GM12878 (cell line): ENCODE measurements at regions not wholly inside any gene's neighbourhood (a gene's known extent, or its start where the extent isn't known, plus 50 kb on each side); places are given as distances from the start of the nearest gene placed in this dataset.

Source experiments
- ATAC-seq: fragments of 200-7000 bp; cut with Tn5 transposase; 3 replicates; pipeline ENCODE4 v1.9.1; 2020; ENCODE audit warnings: mild to moderate bottlenecking, moderate library complexity
- BruUV-seq: library from RNA; stranded (reverse); fragments of 400-500 nt; replicated peaks from 2 replicates; lab custom pipeline; 2021; lab: Mats Ljungman, UMichigan
- CTCF ChIA-PET: fragments of 300-600 bp; sonication (Branson Sonifier 250); formaldehyde crosslinking; extraction: SDS; loops from one replicate; lab custom pipeline; 2021; ENCODE audit warnings: inconsistent platforms; lab: Yijun Ruan, JAX
- POLR2A ChIA-PET: fragments of 350-600 bp; formaldehyde crosslinking; extraction: SDS; loops from one replicate; lab custom pipeline; 2021; ENCODE audit warnings: inconsistent platforms; lab: Charles Lee
- RAD21 ChIA-PET: fragments of 300-600 bp; sonication (Branson Sonifier 250); formaldehyde crosslinking; loops from one replicate; lab custom pipeline; 2023; ENCODE audit warnings: antibody characterized with exemption; ENCODE audit not compliant: unreplicated experiment; lab: Charles Lee
- SMC1A ChIA-PET: fragments of 300-600 bp; sonication (Branson Sonifier 250); formaldehyde crosslinking; loops from one replicate; lab custom pipeline; 2023; ENCODE audit not compliant: unreplicated experiment, uncharacterized antibody; lab: Charles Lee
- DNase-seq: peaks from one replicate; pipeline ENCODE4 v3.0.0-alpha.2; 2011; ENCODE audit warnings: low read depth, low spot score
- FAIRE-seq: peaks from 3 replicates; lab custom pipeline; 2011; peaks lifted over from hg19 to GRCh38; lab: Jason Lieb, UNC
- H2AFZ ChIP-seq: 2 replicates; pipeline ENCODE4 v1.6.0; 2011; ENCODE audit warnings: low read depth, low read length, control low read depth; ENCODE audit not compliant: control insufficient read depth
- H3K27ac ChIP-seq: 2 replicates; pipeline ENCODE4 v1.5.1; 2011; ENCODE audit warnings: control low read depth; ENCODE audit not compliant: control insufficient read depth, insufficient read depth
- H3K27me3 ChIP-seq, 2 experiments: replicated peaks in 1 of 2; 2 replicates each; pipeline versions ENCODE4 v1.6.0 to v1.6.1; 2011; ENCODE audit warnings: low read length in 1 of 2; ENCODE audit not compliant: control insufficient read depth in 2 of 2, insufficient read depth in 2 of 2
- H3K36me3 ChIP-seq, 2 experiments: 2 replicates each; pipeline ENCODE4 v1.5.1; 2011; ENCODE audit warnings: low read length in 1 of 2; ENCODE audit not compliant: control insufficient read depth in 2 of 2, insufficient read depth in 2 of 2
- H3K4me1 ChIP-seq: 2 replicates; pipeline ENCODE4 v1.6.1; 2011; ENCODE audit warnings: mild to moderate bottlenecking, low read length, moderate library complexity, mixed read lengths; ENCODE audit not compliant: control insufficient read depth, insufficient read depth
- H3K4me2 ChIP-seq: 2 replicates; pipeline ENCODE4 v1.6.0; 2011; ENCODE audit warnings: control low read depth; ENCODE audit not compliant: control insufficient read depth, insufficient read depth
- H3K4me3 ChIP-seq: fragments of 200-600 bp; sonication (generic); 2 replicates; pipeline ENCODE4 v1.5.1; 2016
- H3K79me2 ChIP-seq: 2 replicates; pipeline ENCODE4 v1.6.0; 2011; ENCODE audit warnings: low read length; ENCODE audit not compliant: control insufficient read depth, insufficient read depth
- H3K9ac ChIP-seq: 2 replicates; pipeline ENCODE4 v1.8.0; 2011; ENCODE audit warnings: low read length, control low read depth, mixed read lengths; ENCODE audit not compliant: control insufficient read depth, insufficient read depth
- H3K9me3 ChIP-seq: replicated peaks from 3 replicates; pipeline ENCODE4 v1.5.1; 2011; ENCODE audit warnings: mild to moderate bottlenecking, low read length; ENCODE audit not compliant: control insufficient read depth, insufficient read depth
- H4K20me1 ChIP-seq: 2 replicates; pipeline ENCODE4 v1.6.0; 2011; ENCODE audit not compliant: control insufficient read depth, insufficient read depth
- ESRRA ChIP-seq: IDR thresholded peaks from 2 replicates; pipeline ENCODE4 v1.6.1; 2012; ENCODE audit warnings: mild to moderate bottlenecking, low read length, improper control_type of control experiment
- FOXM1 ChIP-seq: IDR thresholded peaks from 2 replicates; pipeline ENCODE4 v1.6.1; 2012; ENCODE audit warnings: low read depth, mild to moderate bottlenecking, inconsistent platforms, low read length, moderate library complexity
- KAT2A ChIP-seq: conservative IDR thresholded peaks from 2 replicates; pipeline ENCODE4 v1.6.1; 2011; ENCODE audit warnings: low read depth, low read length; ENCODE audit not compliant: control insufficient read depth
- MTA2 ChIP-seq: fragments of 450-650 bp; IDR thresholded peaks from 2 replicates; pipeline ENCODE4 v1.6.1; 2016; ENCODE audit warnings: low read depth, mild to moderate bottlenecking, moderate library complexity
- NFXL1 ChIP-seq: fragments of 450-650 bp; IDR thresholded peaks from 2 replicates; pipeline ENCODE4 v1.6.1; 2017; ENCODE audit warnings: antibody characterized with exemption, mild to moderate bottlenecking, borderline replicate concordance
- PAX8 ChIP-seq: fragments of 450-650 bp; IDR thresholded peaks from 2 replicates; pipeline ENCODE4 v1.6.1; 2017; ENCODE audit warnings: mild to moderate bottlenecking, moderate library complexity
- RB1 ChIP-seq: fragments of 450-650 bp; formaldehyde crosslinking; IDR thresholded peaks from 2 replicates; pipeline ENCODE4 v1.6.1; 2017; ENCODE audit warnings: mild to moderate bottlenecking, borderline replicate concordance
- SMAD5 ChIP-seq: IDR thresholded peaks from 2 replicates; pipeline ENCODE4 v1.6.1; 2016; ENCODE audit warnings: antibody characterized with exemption, low read depth
- STAT3 ChIP-seq: IDR thresholded peaks from 2 replicates; pipeline ENCODE4 v1.6.1; 2011; ENCODE audit warnings: low read depth, low read length, improper control_type of control experiment
- ZNF217 ChIP-seq: fragments of 450-650 bp; IDR thresholded peaks from 2 replicates; pipeline ENCODE4 v1.6.1; 2017; ENCODE audit warnings: antibody characterized with exemption, mild to moderate bottlenecking
- WGBS: methylation state at CpG from one replicate; pipeline ENCODE4 v1.1.6; 2016; ENCODE audit warnings: low lambda C conversion rate; ENCODE audit not compliant: insufficient replicate concordance, insufficient coverage; ENCODE audit errors: missing lambda C conversion rate; 5-methylcytosine and 5-hydroxymethylcytosine counted together
- in situ Hi-C: fragments of 300-500 bp; cut with MboI; formaldehyde crosslinking; loops from 9 replicates; pipeline ENCODE4 v1.14.3; 2018; ENCODE audit warnings: mixed read lengths
- intact Hi-C: fragments of 100-400 bp; cut with micrococcal nuclease; formaldehyde crosslinking; loops from one replicate; pipeline ENCODE4 v1.14.2; 2022; ENCODE audit not compliant: unreplicated experiment
- TF ChIP-seq, protein P1 (sequence below): fragments of 450-650 bp; IDR thresholded peaks from 2 replicates; pipeline ENCODE4 v1.6.1; 2017; ENCODE audit warnings: mild to moderate bottlenecking, low read depth, inconsistent platforms; ENCODE audit not compliant: poor library complexity, severe bottlenecking
- TF ChIP-seq, protein P2 (sequence below): fragments of 450-650 bp; IDR thresholded peaks from 2 replicates; pipeline ENCODE4 v1.6.1; 2017; ENCODE audit warnings: borderline replicate concordance
- TF ChIP-seq, protein P3 (sequence below): fragments of 450-650 bp; formaldehyde crosslinking; IDR thresholded peaks from 2 replicates; pipeline ENCODE4 v1.5.0; 2022; ENCODE audit warnings: mild to moderate bottlenecking, missing genetic modification characterization

DNA sequence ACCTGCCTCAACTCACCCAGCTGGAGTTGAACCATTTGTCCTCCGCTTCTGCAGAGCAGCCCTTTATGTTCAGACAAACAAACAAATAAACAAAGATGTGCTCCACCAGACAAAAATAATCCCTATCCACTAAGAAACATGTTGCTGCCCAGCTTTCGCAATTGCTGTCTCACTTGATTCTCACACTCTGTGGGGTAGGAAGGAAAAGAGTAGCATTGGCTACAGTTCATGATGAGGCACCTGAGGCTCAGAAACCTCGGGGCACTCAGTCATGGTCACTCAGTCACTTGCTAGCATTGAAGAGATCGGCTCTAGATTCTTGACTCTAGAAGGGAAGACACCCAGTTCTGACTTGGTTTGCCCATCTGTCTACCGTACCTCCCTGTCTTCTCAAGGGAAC, 88.0 kb upstream of the ZMIZ1 start (continued):
- TF ChIP-seq, protein P1, sequence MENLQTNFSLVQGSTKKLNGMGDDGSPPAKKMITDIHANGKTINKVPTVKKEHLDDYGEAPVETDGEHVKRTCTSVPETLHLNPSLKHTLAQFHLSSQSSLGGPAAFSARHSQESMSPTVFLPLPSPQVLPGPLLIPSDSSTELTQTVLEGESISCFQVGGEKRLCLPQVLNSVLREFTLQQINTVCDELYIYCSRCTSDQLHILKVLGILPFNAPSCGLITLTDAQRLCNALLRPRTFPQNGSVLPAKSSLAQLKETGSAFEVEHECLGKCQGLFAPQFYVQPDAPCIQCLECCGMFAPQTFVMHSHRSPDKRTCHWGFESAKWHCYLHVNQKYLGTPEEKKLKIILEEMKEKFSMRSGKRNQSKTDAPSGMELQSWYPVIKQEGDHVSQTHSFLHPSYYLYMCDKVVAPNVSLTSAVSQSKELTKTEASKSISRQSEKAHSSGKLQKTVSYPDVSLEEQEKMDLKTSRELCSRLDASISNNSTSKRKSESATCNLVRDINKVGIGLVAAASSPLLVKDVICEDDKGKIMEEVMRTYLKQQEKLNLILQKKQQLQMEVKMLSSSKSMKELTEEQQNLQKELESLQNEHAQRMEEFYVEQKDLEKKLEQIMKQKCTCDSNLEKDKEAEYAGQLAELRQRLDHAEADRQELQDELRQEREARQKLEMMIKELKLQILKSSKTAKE = no peak
- no peak for TF ChIP-seq ESRRA
- TF ChIP-seq, protein P2, sequence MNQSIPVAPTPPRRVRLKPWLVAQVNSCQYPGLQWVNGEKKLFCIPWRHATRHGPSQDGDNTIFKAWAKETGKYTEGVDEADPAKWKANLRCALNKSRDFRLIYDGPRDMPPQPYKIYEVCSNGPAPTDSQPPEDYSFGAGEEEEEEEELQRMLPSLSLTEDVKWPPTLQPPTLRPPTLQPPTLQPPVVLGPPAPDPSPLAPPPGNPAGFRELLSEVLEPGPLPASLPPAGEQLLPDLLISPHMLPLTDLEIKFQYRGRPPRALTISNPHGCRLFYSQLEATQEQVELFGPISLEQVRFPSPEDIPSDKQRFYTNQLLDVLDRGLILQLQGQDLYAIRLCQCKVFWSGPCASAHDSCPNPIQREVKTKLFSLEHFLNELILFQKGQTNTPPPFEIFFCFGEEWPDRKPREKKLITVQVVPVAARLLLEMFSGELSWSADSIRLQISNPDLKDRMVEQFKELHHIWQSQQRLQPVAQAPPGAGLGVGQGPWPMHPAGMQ = no peak

DNA sequence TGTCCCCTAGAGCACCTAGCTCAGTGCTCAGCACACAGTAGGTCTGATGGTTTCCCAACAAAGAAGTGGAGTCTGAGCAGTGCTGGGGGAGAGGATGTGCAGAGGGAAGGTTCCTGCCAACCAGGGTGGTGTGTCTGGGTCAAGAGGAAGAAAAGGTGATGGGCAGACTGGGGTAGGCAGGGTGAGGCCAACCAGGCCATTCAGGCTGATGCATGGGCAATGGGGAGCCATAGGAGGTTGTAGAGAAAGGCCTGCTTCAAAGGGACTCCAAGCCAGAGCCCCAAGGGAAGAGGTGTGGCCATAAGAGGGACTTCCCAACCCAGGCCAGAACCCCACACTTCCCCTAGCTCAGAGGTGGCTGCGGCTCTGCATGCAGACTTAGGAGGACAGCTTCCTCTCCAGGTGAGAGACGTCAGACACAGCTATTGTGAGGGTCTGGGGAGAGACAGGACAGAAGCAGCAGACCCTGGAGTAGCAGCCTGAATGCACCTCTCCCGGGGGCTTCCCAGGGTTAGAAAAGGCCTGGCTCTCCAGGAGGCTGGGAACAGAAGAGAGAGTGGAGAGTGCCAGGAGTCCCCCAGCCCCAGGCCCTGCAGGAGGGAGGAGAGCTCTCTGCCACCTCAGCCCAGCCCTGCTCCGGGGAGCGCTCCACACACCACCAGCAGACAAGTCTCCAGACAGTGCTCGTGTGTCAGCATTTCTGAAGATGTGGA, 87.4 kb upstream of the ZMIZ1 start:
- ATAC-seq (peak; percentile 96), FAIRE-seq (peak; percentile 84), DNase-seq (no peak)
- POLR2A ChIA-PET = no interaction called here
- no peaks in the 10 kb centered on the region for H3K36me3 ChIP-seq
- intact Hi-C loops (no loop called here), in situ Hi-C loops (no loop called here)
- SMC1A ChIA-PET = no interaction called here
- peaks cover 0 to 2% of the 10 kb centered on the region in 2 experiments; a peak in 2 of 4 replicates for H3K27me3 ChIP-seq
- no peak overlapping the region for H3K9ac ChIP-seq
- H3K9me3 ChIP-seq = no peaks in the 10 kb centered on the region
- H3K4me1 ChIP-seq = peaks cover 5% of the 10 kb centered on the region; the same call in 1 of the 2 replicates
- no peaks in the 10 kb centered on the region for H3K79me2 ChIP-seq
- H4K20me1 ChIP-seq = no peaks in the 10 kb centered on the region
- WGBS = 11% methylated on average over 6 of the region's 6 CpGs
- 0 out of 2 replicates have a peak overlapping the region, but pooled peaks have one; percentile 8 for H3K4me2 ChIP-seq
- BruUV-seq = no TSS peak
- no peak overlapping the region for H3K27ac ChIP-seq
- no peak overlapping the region for H3K4me3 ChIP-seq
- peak overlapping the region; percentile 58; the same call in 1 of the 2 replicates for H2AFZ ChIP-seq
- CTCF ChIA-PET = interaction anchor here (0.6 to 1.0 kb wide), 2 partner anchors 28 to 156 kb away, joined by 3 to 4 read pairs; no protein-coding TSS in a partner anchor
- RAD21 ChIA-PET = no interaction called here
- TF ChIP-seq MTA2 (peak; percentile 34; the same call in 1 of the 2 replicates), RB1 (no peak), SMAD5 (no peak), ZNF217 (peak; percentile 95), KAT2A (no peak), PAX8 (no peak), FOXM1 (no peak), NFXL1 (no peak), STAT3 (no peak)
- TF ChIP-seq, protein P1 = peak; percentile 46
- TF ChIP-seq, protein P3, sequence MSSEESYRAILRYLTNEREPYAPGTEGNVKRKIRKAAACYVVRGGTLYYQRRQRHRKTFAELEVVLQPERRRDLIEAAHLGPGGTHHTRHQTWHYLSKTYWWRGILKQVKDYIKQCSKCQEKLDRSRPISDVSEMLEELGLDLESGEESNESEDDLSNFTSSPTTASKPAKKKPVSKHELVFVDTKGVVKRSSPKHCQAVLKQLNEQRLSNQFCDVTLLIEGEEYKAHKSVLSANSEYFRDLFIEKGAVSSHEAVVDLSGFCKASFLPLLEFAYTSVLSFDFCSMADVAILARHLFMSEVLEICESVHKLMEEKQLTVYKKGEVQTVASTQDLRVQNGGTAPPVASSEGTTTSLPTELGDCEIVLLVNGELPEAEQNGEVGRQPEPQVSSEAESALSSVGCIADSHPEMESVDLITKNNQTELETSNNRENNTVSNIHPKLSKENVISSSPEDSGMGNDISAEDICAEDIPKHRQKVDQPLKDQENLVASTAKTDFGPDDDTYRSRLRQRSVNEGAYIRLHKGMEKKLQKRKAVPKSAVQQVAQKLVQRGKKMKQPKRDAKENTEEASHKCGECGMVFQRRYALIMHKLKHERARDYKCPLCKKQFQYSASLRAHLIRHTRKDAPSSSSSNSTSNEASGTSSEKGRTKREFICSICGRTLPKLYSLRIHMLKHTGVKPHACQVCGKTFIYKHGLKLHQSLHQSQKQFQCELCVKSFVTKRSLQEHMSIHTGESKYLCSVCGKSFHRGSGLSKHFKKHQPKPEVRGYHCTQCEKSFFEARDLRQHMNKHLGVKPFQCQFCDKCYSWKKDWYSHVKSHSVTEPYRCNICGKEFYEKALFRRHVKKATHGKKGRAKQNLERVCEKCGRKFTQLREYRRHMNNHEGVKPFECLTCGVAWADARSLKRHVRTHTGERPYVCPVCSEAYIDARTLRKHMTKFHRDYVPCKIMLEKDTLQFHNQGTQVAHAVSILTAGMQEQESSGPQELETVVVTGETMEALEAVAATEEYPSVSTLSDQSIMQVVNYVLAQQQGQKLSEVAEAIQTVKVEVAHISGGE (CRISPR knock-in tag) = no peak
